Islet of Langerhans (tissue), 1 donor: ENCODE measurements at regions not wholly inside any gene's neighbourhood (a gene's known extent, or its start where the extent isn't known, plus 50 kb on each side); places are given as distances from the start of the nearest gene placed in this dataset.
A peak's percentile ranks its signal among the peaks of the same experiment; 100 is the strongest.

Experiments
- FAIRE-seq: peaks from one replicate; lab custom pipeline; 2011; peaks lifted over from hg19 to GRCh38; lab: Jason Lieb, UNC

GRCh38 chr6:43869079-43869710, 99.2 kb downstream of the VEGFA start:
- FAIRE-seq: no peak

GRCh38 chr6:43868467-43868866, 98.5 kb downstream of the VEGFA start:
- FAIRE-seq: no peak

GRCh38 chr6:43867996-43868395, 98.0 kb downstream of the VEGFA start:
- no peak for FAIRE-seq

DNA sequence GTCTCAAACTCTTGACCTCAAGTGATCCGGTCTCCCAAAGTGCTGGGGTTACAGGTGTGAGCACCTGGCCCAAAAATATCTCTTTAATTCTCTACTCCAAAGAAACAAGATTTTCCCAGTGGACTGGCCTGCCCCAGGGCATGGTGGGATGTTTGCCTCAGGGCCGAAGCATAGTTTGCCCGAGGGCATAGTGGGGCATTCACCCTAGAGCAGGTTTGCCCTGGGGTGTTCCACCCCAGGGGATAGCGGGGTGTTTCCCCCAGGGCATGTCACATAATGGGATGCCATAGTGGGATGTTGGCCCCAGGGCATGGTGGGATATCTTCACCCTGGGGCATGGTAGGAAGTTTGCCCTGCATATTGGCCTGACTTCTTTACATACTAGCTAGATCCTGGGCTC, 97.2 kb downstream of the VEGFA start:
- no peak for FAIRE-seq

DNA sequence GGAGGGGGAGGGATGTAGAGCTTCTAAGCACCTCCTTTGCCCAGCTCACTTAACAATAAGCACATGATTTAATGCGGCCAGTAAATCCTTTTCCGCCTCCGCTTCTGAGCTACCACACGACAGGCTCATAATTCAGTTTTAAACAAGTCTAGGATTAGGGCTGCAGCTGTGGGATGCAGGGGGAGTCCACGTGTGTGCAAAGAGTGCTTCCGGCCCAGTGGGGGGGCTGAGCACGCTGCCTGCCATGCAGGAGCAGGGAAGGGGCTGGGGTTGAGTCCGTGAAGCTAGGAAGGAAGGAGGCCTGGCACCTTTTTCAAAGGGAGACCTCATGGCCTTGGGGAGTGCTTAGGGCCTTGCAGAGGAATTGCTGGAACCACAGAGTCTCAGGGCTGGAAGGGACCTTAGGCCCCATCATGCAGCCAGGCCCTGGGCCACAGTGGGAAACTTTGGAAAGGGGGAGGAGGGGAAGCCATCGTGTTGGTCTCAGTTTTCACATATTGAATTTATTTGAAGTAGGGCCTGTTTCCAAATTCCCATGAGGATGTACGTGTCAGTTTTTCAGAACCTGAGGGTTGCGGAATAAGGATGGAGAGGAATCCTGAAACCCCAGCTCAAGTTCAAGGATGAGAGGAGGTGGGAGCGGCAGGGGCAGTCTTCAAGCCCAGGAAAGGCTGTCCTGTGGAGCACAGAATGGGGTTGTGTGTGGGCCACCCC, 96.1 kb downstream of the VEGFA start:
- FAIRE-seq: no peak

DNA sequence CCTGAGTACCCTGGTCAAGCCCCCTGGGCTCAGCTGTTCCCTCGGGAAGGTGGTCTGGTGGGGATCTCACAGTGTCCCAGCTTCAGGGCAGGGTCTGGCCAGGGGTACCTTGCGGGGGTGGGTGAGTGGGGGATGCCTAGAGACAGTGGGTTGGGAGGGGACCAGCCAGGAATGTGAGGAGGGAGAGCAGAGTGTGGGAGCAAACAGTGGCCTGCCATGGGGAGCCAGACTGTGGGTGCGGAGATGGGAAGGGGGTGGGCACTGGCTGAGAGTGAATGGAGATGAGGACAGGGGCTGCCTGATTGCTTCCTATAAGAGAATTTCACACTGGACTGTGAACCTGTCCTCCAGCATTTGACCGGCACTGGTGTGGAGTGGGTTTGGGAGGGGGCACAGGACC, 95.1 kb downstream of the VEGFA start:
- FAIRE-seq: no peak

GRCh38 chr6:43862925-43863324, 92.9 kb downstream of the VEGFA start:
- no peak for FAIRE-seq

GRCh38 chr6:43861212-43861894, 91.3 kb downstream of the VEGFA start:
- no peak for FAIRE-seq

DNA sequence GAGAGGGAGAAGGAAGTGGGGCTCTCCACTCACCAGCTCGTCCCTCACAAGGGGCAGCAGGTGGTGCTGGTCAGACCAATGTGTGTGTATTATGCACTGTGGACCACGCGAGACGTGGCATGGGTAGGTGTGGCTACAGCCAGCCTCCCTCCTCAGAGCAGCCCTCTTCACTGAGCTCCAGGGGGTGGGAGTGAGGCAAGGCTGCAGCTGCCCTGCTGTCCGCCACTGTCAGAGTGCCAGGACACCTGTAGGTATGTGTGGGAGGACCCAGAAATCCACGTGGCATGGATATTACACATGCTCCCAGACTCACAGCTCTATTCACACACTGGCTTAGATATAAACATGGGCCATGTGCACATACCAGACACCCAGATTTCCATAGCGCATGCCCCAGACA, 90.3 kb downstream of the VEGFA start:
- no peak for FAIRE-seq

- no peak for FAIRE-seq
Observed at GRCh38 chr6:43859213-43859612, 89.2 kb downstream of the VEGFA start.

GRCh38 chr6:43858161-43859153, 88.4 kb downstream of the VEGFA start:
- no peak for FAIRE-seq

- FAIRE-seq: peak; percentile 5
Observed at GRCh38 chr6:43856005-43856765, 86.2 kb downstream of the VEGFA start.

- FAIRE-seq: no peak
Observed at GRCh38 chr6:43855247-43855646, 85.2 kb downstream of the VEGFA start.

DNA sequence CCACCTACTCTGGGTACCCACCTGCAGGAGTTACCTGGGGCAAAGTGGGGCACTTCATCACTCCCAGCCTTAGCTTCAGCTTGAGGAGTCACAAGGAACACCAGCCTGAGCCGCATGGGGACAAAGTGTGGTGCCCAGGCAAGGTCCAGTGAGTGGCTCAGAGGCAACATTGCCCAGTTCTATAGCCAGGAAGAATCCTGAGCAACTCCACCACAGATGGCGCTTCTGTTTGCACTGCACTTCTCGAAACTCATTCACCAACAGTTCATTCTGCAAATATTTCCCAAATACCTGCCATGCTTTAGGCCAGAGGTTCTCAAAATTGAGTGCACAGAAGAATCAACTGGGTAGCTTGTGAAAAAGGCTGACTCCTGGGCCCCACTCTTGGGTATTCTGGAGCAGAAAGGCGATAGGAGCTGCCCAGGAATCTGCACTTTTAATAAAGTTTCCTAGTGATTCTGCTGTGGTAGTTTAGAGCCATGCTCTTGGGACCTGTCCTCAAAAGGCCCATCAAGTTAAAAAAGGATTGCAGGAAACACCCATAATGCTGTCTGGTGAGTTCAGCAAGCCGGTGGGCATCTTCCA, 83.1 kb downstream of the VEGFA start:
- FAIRE-seq: no peak

DNA sequence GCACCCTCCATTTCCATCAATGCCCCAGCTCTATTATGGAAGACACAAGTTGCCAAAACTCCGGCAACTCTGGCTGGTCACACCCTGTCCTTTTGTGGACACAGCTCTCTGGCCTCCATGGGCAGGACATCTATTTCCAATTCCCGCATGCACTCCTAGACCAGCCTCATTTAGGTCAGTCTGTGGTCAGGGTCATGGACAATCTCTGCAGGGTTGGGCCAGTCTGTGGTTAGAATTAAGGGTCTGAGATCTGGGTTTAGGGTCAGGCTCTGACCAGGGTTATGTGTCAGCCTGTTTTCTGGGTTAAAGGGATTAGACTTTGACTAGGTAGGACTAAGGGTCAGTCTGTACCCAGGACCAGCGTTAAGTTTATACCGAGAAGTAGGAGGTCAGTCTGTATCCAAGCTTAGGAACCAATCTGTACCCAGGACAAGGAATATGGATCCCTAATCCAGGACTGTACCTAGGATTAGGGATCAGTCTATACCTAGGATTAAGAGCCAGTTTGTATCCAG, 82.4 kb downstream of the VEGFA start:
- FAIRE-seq: no peak

DNA sequence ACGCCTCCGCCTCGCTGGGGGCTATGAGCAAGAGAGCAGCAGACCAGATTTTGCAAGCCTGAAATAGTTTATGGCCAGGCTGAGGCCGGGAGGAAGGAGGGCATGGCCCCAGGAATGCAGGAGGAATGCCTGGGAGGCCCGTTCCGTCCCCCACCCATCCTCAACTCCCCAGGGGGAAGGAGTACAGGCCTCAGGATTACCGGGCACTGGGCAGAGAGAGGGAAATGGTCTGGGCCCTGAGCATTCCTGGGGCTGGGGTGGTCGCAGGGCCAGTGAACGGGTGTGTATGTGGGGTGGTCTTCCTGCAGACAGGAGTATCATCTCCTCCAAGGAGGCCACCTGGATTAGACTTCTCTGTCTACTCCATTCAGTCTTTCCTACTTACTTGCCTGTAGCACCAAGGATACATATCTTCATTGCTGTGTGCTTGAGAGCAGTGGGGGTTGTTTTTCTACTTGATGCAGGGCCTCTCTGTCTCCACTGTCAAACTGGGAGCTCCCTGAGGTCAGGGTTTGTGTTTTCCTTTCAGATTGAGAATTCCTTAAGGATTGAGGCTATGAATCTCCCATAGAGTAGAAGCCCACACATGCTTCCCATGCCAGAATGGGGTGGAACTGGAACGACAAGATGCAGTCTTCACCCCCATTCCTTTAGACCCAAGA, 81.3 kb downstream of the VEGFA start:
- FAIRE-seq: no peak

GRCh38 chr6:43850314-43851203, 80.5 kb downstream of the VEGFA start:
- no peak for FAIRE-seq

GRCh38 chr6:43849844-43850243, 79.8 kb downstream of the VEGFA start:
- no peak for FAIRE-seq

GRCh38 chr6:43848671-43849391, 78.8 kb downstream of the VEGFA start:
- no peak for FAIRE-seq
